LNCaP clone FGC (cell line): ENCODE measurements at regions not wholly inside any gene's neighbourhood (a gene's known extent, or its start where the extent isn't known, plus 50 kb on each side); places are given as distances from the start of the nearest gene placed in this dataset.
A peak's percentile ranks its signal among the peaks of the same experiment; 100 is the strongest.

Experiments
- DNase-seq: peaks from one replicate; pipeline ENCODE4 v3.0.0-alpha.2; 2011; ENCODE audit warnings: low read depth
- H3K4me3 ChIP-seq: 2 replicates; pipeline ENCODE4 v1.5.1; 2011; ENCODE audit warnings: mild to moderate bottlenecking, low read depth, low read length, control low read depth
- TF ChIP-seq, protein P1 (sequence below): IDR thresholded peaks from 2 replicates; pipeline ENCODE4 v1.5.1; 2012; ENCODE audit warnings: mild to moderate bottlenecking; ENCODE audit not compliant: control insufficient read depth, insufficient read depth; ENCODE audit errors: extremely low read depth

DNA sequence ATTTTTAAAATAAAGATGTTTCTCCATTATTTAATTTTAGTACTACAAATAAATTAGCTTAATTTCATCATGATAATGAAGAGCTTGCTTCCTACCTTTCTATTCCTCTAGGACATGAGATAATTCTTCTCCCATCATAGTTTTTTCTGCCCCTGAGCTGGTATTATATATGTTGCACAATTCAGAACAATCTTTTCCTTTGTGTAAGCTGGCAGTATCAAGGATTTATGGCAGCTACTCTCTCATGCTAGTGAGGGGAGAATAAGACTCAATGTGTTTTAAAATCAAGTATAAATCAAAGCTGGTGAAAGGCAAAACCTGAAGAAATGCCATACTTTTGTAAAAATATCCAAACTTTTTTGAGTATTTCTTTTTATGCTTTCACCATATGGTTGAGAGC is 1405.3 kb downstream of the SI start:
- TF ChIP-seq, protein P1, sequence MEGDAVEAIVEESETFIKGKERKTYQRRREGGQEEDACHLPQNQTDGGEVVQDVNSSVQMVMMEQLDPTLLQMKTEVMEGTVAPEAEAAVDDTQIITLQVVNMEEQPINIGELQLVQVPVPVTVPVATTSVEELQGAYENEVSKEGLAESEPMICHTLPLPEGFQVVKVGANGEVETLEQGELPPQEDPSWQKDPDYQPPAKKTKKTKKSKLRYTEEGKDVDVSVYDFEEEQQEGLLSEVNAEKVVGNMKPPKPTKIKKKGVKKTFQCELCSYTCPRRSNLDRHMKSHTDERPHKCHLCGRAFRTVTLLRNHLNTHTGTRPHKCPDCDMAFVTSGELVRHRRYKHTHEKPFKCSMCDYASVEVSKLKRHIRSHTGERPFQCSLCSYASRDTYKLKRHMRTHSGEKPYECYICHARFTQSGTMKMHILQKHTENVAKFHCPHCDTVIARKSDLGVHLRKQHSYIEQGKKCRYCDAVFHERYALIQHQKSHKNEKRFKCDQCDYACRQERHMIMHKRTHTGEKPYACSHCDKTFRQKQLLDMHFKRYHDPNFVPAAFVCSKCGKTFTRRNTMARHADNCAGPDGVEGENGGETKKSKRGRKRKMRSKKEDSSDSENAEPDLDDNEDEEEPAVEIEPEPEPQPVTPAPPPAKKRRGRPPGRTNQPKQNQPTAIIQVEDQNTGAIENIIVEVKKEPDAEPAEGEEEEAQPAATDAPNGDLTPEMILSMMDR = no peak

DNA sequence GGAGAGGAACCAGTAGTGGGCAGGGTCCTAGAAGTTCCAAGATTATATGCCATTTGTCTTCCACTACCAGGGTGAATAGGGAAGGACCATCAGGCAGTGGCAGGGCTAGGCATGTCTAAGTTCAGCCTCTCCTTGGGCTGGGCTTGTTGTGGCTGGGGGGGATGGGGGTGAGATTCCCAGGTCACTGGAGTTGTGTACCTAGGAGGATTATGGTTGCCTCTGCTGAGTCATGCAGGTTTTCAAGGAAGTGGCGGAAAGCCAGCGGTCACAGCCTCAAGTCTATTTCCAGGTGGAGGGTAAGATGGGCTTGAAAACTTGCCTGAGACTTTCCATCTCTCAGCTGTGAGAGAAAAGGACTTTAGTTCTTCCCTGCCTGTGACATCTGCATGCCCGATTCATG is 1407.1 kb downstream of the SI start:
- H3K4me3 ChIP-seq = no peak overlapping the region
- TF ChIP-seq, protein P1 = no peak
- DNase-seq = peak; percentile 8

More for the DNA sequence above, 1405.3 kb downstream of the SI start:
- no peak overlapping the region for H3K4me3 ChIP-seq
- DNase-seq = no peak

DNA sequence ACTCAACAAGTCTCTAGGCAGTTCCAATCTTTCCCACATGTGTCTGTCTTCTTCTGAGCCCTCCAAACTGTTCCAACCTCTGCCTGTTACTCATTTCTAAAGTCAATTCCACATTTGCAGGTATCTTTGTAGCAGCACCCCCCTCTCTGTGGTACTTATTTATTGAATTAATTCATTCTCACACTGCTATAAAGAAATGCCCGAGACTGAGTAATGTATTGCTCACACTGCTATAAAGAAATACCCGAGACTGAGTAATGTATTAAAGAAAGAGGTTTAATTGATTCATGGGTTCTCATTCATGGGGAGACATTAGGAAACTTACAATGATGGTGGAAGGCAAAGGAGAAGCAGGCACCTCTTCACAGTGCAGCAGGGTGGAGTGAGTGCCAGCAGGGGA is 1413.8 kb downstream of the SI start:
- TF ChIP-seq, protein P1 = no peak
- DNase-seq = no peak

DNA sequence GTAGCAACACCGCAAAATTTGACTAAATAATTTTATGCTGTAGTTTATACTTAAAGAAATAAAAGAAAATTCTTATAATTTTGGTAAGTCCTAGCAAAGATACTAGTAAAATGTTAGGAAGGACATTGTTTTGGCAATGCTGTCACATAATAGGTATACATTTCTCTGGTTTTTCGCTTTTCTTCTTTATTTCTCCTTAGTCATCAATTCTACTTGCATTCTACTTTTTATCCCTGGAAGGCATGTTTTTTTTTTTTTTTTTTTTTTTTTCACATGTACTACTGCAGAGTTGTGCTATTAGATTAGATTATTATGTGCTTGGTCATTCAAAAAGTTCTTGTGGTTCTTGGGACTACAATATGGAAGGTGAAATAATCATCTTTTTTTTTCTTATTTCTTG is 1421.2 kb downstream of the SI start:
- DNase-seq = no peak
- TF ChIP-seq, protein P1 = no peak
- no peak overlapping the region for H3K4me3 ChIP-seq

More for the DNA sequence above, 1413.8 kb downstream of the SI start:
- H3K4me3 ChIP-seq = no peak overlapping the region

DNA sequence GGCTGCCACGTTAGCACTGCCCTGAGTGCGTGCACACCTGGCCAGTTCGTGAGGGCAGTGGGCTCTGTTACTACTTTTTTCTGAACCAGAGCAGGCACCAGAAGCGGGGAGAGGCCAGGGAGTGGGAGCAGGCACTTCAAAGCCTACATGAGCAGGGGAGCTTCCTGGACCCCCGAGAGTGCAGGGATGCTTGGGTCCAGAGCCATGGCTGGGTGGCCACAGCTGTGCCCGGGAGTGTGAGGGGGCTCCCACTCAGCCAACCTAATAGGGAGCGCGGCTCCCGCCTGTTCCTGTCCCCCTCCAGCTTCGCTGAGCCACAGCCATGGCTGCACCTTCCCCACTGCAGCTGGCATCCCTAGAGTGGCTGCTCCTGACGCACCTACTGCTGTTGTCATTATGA is 1423.3 kb downstream of the SI start:
- TF ChIP-seq, protein P1 = no peak

DNA sequence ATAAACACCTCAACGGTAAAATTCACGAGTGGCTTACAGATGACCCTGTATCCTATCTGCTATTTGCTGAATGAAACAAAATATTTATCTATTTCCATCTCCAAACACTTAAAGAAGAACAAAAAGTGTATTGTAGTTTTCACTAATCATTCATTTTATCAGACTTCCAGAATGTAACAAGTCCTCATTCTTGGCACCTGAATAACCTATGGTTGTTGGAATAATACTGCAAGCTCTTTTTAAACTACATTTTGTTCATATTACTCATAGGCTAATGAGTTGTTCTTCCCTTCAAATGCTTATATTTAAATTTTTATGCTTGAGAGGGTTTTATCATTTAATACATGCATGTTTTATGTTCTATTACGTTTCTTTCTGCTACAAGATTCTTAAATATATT is 1434.1 kb downstream of the SI start:
- TF ChIP-seq, protein P1 = no peak
- no peak for DNase-seq
- no peak overlapping the region for H3K4me3 ChIP-seq

More for the DNA sequence above, 1423.3 kb downstream of the SI start:
- no peak for DNase-seq
- no peak overlapping the region for H3K4me3 ChIP-seq

DNA sequence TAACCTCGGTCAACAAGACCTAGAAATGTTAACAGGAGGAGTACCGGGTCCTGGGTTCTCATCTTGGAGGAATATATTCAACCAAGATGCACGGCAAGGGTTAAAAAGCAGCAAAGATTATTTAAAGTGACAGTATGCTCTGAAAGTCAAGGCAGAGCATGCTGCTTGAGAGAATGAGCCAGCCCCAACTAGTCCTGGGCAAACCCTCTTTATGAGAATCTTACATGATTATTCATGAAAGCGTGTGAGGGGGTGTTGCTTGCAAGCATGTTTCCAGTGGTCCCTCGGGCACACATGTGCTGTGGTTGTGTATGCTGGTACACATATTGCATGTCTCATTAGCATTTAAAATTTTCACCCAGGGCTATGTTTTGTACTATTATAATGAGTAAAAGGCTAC is 1445.6 kb downstream of the SI start:
- H3K4me3 ChIP-seq = no peak overlapping the region
- TF ChIP-seq, protein P1 = no peak
- DNase-seq = no peak
